ENCODE measurements at regions not wholly inside any gene's neighbourhood (a gene's known extent, or its start where the extent isn't known, plus 50 kb on each side); places are given as distances from the start of the nearest gene placed in this dataset.

DNA sequence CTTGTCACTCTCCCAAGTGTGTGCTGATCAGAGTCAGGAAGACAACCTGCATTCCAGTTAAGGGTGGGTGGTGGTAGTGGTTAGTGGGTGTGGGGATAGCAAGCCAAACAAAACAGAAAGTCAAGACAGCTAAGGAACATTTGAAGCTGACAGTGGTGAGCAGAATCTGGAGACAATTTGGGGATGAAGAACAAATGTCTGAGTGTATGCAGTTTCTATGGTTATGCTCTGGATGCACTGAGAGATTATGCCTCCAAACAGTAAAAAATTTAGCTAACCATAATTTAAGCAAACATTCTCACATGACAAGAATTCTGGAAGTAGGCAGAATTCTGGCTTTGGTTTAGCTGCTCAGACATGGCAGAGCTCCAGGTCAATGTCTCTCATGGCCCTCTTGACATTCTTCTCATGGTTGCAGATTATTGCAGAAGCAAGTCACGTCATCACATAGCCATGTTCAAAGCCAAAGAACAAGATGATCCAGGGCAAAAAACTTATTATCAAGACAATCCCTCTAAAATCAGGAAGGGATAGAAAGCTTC is 148.7 kb downstream of the LURAP1L start:
- TF ChIP-seq ZNF248 (tag by site-specific recombination; IDR thresholded peaks at IDR 0.05): no peak
- TF ChIP-seq ZFHX2 (tag by site-specific recombination; conservative IDR thresholded peaks at IDR 0.05): 0 out of 2 replicates have a peak, but pooled peaks have one; percentile 14
- peak; percentile 48 for TF ChIP-seq KLF1 (tag by site-specific recombination; IDR thresholded peaks at IDR 0.05)
- H3K36me3 ChIP-seq (ENCODE audit: control insufficient read depth in 2 of 2, insufficient read depth in 1 of 2, low read length in 2 of 2): no peaks in the 10 kb centered on the region
- H3K4me3 ChIP-seq (ENCODE audit: low read depth, low read length): no peak overlapping the region
- no peaks in the 10 kb centered on the region for H3K9me3 ChIP-seq (ENCODE audit: control insufficient read depth, insufficient read depth, low read depth, low read length)
- CTCF ChIA-PET: interaction anchor here (0.9 to 1.2 kb wide), 2 partner anchors 165 to 221 kb away, joined by 3 to 6 read pairs; no protein-coding TSS in a partner anchor
- no peaks in the 10 kb centered on the region for H3K4me1 ChIP-seq (ENCODE audit: control insufficient read depth, insufficient read depth, low read length)
- POLR2A ChIA-PET: no interaction called here
- no peak overlapping the region for H3K27ac ChIP-seq (ENCODE audit: extremely low read depth, low read depth, low read length)

DNA sequence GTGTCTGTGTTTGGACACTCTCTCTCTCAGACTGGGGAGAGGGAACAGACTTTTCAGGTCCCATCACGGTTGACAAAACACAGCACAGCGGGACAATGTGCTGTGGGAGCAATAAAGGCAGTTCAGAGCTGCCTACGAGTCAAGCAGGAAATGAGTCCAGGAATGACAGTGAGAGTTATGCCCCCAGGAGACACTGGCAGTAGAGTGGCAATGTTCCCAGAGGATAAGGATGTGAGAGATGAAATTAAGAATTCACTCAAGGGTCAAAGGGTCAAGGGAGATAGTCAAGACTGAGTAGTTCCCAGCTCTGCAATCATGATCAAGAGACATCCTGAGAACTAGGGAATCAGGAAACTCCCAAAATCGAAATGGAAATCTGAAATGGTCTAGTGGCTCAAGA is 156.1 kb downstream of the LURAP1L start:
- Histone ChIP-seq H3K27ac (ENCODE audit: extremely low read depth, low read depth, low read length) (no peak overlapping the region), H3K36me3 (ENCODE audit: control insufficient read depth in 2 of 2, insufficient read depth in 1 of 2, low read length in 2 of 2) (no peaks in the 10 kb centered on the region), H3K4me1 (ENCODE audit: control insufficient read depth, insufficient read depth, low read length) (no peaks in the 10 kb centered on the region), H3K4me3 (ENCODE audit: low read depth, low read length) (no peak overlapping the region), H3K9me3 (ENCODE audit: control insufficient read depth, insufficient read depth, low read depth, low read length) (no peaks in the 10 kb centered on the region)
- ChIA-PET CTCF (no interaction called here), POLR2A (no interaction called here)
- TF ChIP-seq, protein P1, sequence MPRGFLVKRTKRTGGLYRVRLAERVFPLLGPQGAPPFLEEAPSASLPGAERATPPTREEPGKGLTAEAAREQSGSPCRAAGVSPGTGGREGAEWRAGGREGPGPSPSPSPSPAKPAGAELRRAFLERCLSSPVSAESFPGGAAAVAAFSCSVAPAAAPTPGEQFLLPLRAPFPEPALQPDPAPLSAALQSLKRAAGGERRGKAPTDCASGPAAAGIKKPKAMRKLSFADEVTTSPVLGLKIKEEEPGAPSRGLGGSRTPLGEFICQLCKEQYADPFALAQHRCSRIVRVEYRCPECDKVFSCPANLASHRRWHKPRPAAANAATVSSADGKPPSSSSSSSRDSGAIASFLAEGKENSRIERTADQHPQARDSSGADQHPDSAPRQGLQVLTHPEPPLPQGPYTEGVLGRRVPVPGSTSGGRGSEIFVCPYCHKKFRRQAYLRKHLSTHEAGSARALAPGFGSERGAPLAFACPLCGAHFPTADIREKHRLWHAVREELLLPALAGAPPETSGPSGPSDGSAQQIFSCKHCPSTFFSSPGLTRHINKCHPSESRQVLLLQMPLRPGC (tag by site-specific recombination; IDR thresholded peaks at IDR 0.05): no peak
- no peak for TF ChIP-seq ZNF133 (tag by site-specific recombination; IDR thresholded peaks at IDR 0.05)
- TF ChIP-seq, protein P2, sequence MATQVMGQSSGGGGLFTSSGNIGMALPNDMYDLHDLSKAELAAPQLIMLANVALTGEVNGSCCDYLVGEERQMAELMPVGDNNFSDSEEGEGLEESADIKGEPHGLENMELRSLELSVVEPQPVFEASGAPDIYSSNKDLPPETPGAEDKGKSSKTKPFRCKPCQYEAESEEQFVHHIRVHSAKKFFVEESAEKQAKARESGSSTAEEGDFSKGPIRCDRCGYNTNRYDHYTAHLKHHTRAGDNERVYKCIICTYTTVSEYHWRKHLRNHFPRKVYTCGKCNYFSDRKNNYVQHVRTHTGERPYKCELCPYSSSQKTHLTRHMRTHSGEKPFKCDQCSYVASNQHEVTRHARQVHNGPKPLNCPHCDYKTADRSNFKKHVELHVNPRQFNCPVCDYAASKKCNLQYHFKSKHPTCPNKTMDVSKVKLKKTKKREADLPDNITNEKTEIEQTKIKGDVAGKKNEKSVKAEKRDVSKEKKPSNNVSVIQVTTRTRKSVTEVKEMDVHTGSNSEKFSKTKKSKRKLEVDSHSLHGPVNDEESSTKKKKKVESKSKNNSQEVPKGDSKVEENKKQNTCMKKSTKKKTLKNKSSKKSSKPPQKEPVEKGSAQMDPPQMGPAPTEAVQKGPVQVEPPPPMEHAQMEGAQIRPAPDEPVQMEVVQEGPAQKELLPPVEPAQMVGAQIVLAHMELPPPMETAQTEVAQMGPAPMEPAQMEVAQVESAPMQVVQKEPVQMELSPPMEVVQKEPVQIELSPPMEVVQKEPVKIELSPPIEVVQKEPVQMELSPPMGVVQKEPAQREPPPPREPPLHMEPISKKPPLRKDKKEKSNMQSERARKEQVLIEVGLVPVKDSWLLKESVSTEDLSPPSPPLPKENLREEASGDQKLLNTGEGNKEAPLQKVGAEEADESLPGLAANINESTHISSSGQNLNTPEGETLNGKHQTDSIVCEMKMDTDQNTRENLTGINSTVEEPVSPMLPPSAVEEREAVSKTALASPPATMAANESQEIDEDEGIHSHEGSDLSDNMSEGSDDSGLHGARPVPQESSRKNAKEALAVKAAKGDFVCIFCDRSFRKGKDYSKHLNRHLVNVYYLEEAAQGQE (tag by site-specific recombination; IDR thresholded peaks at IDR 0.05): no peak
- TF ChIP-seq, protein P3, sequence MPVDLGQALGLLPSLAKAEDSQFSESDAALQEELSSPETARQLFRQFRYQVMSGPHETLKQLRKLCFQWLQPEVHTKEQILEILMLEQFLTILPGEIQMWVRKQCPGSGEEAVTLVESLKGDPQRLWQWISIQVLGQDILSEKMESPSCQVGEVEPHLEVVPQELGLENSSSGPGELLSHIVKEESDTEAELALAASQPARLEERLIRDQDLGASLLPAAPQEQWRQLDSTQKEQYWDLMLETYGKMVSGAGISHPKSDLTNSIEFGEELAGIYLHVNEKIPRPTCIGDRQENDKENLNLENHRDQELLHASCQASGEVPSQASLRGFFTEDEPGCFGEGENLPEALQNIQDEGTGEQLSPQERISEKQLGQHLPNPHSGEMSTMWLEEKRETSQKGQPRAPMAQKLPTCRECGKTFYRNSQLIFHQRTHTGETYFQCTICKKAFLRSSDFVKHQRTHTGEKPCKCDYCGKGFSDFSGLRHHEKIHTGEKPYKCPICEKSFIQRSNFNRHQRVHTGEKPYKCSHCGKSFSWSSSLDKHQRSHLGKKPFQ (tag by site-specific recombination; IDR thresholded peaks at IDR 0.05): no peak
- TF ChIP-seq, protein P4, sequence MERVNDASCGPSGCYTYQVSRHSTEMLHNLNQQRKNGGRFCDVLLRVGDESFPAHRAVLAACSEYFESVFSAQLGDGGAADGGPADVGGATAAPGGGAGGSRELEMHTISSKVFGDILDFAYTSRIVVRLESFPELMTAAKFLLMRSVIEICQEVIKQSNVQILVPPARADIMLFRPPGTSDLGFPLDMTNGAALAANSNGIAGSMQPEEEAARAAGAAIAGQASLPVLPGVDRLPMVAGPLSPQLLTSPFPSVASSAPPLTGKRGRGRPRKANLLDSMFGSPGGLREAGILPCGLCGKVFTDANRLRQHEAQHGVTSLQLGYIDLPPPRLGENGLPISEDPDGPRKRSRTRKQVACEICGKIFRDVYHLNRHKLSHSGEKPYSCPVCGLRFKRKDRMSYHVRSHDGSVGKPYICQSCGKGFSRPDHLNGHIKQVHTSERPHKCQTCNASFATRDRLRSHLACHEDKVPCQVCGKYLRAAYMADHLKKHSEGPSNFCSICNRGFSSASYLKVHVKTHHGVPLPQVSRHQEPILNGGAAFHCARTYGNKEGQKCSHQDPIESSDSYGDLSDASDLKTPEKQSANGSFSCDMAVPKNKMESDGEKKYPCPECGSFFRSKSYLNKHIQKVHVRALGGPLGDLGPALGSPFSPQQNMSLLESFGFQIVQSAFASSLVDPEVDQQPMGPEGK (tag by site-specific recombination; IDR thresholded peaks at IDR 0.05): no peak
- no peak for TF ChIP-seq ZNF335 (tag by site-specific recombination; conservative IDR thresholded peaks at IDR 0.05)
- TF ChIP-seq, protein P5, sequence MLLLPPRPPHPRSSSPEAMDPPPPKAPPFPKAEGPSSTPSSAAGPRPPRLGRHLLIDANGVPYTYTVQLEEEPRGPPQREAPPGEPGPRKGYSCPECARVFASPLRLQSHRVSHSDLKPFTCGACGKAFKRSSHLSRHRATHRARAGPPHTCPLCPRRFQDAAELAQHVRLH (tag by site-specific recombination; IDR thresholded peaks at IDR 0.05): no peak
- TF ChIP-seq ZNF747 (tag by site-specific recombination; IDR thresholded peaks at IDR 0.05): no peak
- TF ChIP-seq, protein P6, sequence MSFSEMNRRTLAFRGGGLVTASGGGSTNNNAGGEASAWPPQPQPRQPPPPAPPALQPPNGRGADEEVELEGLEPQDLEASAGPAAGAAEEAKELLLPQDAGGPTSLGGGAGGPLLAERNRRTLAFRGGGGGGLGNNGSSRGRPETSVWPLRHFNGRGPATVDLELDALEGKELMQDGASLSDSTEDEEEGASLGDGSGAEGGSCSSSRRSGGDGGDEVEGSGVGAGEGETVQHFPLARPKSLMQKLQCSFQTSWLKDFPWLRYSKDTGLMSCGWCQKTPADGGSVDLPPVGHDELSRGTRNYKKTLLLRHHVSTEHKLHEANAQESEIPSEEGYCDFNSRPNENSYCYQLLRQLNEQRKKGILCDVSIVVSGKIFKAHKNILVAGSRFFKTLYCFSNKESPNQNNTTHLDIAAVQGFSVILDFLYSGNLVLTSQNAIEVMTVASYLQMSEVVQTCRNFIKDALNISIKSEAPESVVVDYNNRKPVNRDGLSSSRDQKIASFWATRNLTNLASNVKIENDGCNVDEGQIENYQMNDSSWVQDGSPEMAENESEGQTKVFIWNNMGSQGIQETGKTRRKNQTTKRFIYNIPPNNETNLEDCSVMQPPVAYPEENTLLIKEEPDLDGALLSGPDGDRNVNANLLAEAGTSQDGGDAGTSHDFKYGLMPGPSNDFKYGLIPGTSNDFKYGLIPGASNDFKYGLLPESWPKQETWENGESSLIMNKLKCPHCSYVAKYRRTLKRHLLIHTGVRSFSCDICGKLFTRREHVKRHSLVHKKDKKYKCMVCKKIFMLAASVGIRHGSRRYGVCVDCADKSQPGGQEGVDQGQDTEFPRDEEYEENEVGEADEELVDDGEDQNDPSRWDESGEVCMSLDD (tag by site-specific recombination; IDR thresholded peaks at IDR 0.05): no peak
